SK-N-SH treated with all-trans-retinoic acid at 6 μM for 48 hours (cell line): ENCODE measurements at regions not wholly inside any gene's neighbourhood (a gene's known extent, or its start where the extent isn't known, plus 50 kb on each side); places are given as distances from the start of the nearest gene placed in this dataset.

Source experiments
- ATAC-seq: fragments of 200-7000 bp; cut with Tn5 transposase; 3 replicates; pipeline ENCODE4 v1.9.1; 2020; ENCODE audit warnings: mild to moderate bottlenecking, moderate library complexity
- ARNTL ChIP-seq: fragments of 450-650 bp; formaldehyde crosslinking; IDR thresholded peaks from 2 replicates; pipeline ENCODE4 v1.5.0; 2020; ENCODE audit warnings: low read depth, mild to moderate bottlenecking, moderate library complexity, borderline replicate concordance
- BACH2 ChIP-seq: fragments of 250-450 bp; sonication (Bioruptor Pico); IDR thresholded peaks from 2 replicates; pipeline ENCODE4 v1.9.0; 2021; ENCODE audit warnings: mild to moderate bottlenecking, borderline replicate concordance
- CSDC2 ChIP-seq: fragments of 250-450 bp; sonication (Bioruptor Pico); IDR thresholded peaks from 2 replicates; pipeline ENCODE4 v1.5.0; 2020; ENCODE audit warnings: mild to moderate bottlenecking, moderate library complexity
- ESRRG ChIP-seq: fragments of 250-450 bp; sonication (Bioruptor Pico); IDR thresholded peaks from 2 replicates; pipeline ENCODE4 v1.6.1; 2021; ENCODE audit warnings: mild to moderate bottlenecking
- GLIS3 ChIP-seq: fragments of 250-450 bp; sonication (Bioruptor Pico); IDR thresholded peaks from 2 replicates; pipeline ENCODE4 v1.5.0; 2020; ENCODE audit warnings: mild to moderate bottlenecking, moderate library complexity
- ISL1 ChIP-seq: fragments of 250-450 bp; sonication (Bioruptor Pico); IDR thresholded peaks from 2 replicates; pipeline ENCODE4 v2.1.2; 2022; ENCODE audit warnings: mild to moderate bottlenecking, moderate library complexity
- OSR1 ChIP-seq: fragments of 250-450 bp; sonication (Bioruptor Pico); IDR thresholded peaks from 2 replicates; pipeline ENCODE4 v1.8.0; 2022; ENCODE audit warnings: moderate library complexity, mild to moderate bottlenecking, inconsistent platforms
- PPARA ChIP-seq: fragments of 250-450 bp; sonication (Bioruptor Pico); IDR thresholded peaks from 2 replicates; pipeline ENCODE4 v1.5.0; 2020; ENCODE audit warnings: mild to moderate bottlenecking, borderline replicate concordance
- SNAI2 ChIP-seq: fragments of 250-450 bp; sonication (Bioruptor Pico); IDR thresholded peaks from 2 replicates; pipeline ENCODE4 v1.5.0; 2020; ENCODE audit warnings: mild to moderate bottlenecking, moderate library complexity
- TCF4 ChIP-seq: fragments of 250-450 bp; sonication (Bioruptor Pico); IDR thresholded peaks from 2 replicates; pipeline ENCODE4 v1.8.0; 2021; ENCODE audit warnings: mild to moderate bottlenecking, moderate library complexity, borderline replicate concordance
- TOX ChIP-seq: fragments of 250-450 bp; sonication (Bioruptor Pico); IDR thresholded peaks from 2 replicates; pipeline ENCODE4 v1.8.0; 2021; ENCODE audit warnings: mild to moderate bottlenecking, moderate library complexity, borderline replicate concordance
- ZC3H10 ChIP-seq: fragments of 250-450 bp; sonication (Bioruptor Pico); IDR thresholded peaks from 2 replicates; pipeline ENCODE4 v1.5.1; 2021; ENCODE audit warnings: mild to moderate bottlenecking, moderate library complexity
- ZFP3 ChIP-seq: fragments of 250-450 bp; sonication (Bioruptor Pico); IDR thresholded peaks from 2 replicates; pipeline ENCODE4 v1.5.0; 2020; ENCODE audit warnings: mild to moderate bottlenecking, moderate library complexity
- ZFP30 ChIP-seq: fragments of 450-650 bp; formaldehyde crosslinking; IDR thresholded peaks from 2 replicates; pipeline ENCODE4 v1.5.0; 2022; ENCODE audit warnings: mild to moderate bottlenecking, moderate library complexity
- ZNF565 ChIP-seq: fragments of 450-650 bp; formaldehyde crosslinking; conservative IDR thresholded peaks from 2 replicates; pipeline ENCODE4 v1.5.0; 2020; ENCODE audit warnings: low read depth, mild to moderate bottlenecking, moderate library complexity
- ZNF70 ChIP-seq: fragments of 450-650 bp; formaldehyde crosslinking; IDR thresholded peaks from 2 replicates; pipeline ENCODE4 v1.5.0; 2020; ENCODE audit warnings: mild to moderate bottlenecking, moderate library complexity
- ZNF8 ChIP-seq: fragments of 450-650 bp; formaldehyde crosslinking; IDR thresholded peaks from 2 replicates; pipeline ENCODE4 v1.5.0; 2020; ENCODE audit warnings: mild to moderate bottlenecking, moderate library complexity
- TF ChIP-seq, protein P1 (sequence below): fragments of 250-450 bp; sonication (Bioruptor Pico); IDR thresholded peaks from 2 replicates; pipeline ENCODE4 v1.5.0; 2020; ENCODE audit warnings: mild to moderate bottlenecking, moderate library complexity
- TF ChIP-seq, protein P2 (sequence below): fragments of 250-450 bp; sonication (Bioruptor Pico); IDR thresholded peaks from 2 replicates; pipeline ENCODE4 v1.8.0; 2021; ENCODE audit warnings: low read depth, mild to moderate bottlenecking, moderate library complexity, borderline replicate concordance
- TF ChIP-seq, protein P3 (sequence below): fragments of 250-450 bp; sonication (Bioruptor Pico); IDR thresholded peaks from 2 replicates; pipeline ENCODE4 v1.8.0; 2020; ENCODE audit warnings: mild to moderate bottlenecking, moderate library complexity, borderline replicate concordance
- TF ChIP-seq, protein P4 (sequence below): fragments of 250-450 bp; sonication (Bioruptor Pico); IDR thresholded peaks from 2 replicates; pipeline ENCODE4 v1.5.1; 2020; ENCODE audit warnings: low read depth, mild to moderate bottlenecking, moderate library complexity
- TF ChIP-seq, protein P5 (sequence below): fragments of 250-450 bp; sonication (Bioruptor Pico); IDR thresholded peaks from 2 replicates; pipeline ENCODE4 v1.5.1; 2021; ENCODE audit warnings: mild to moderate bottlenecking, moderate library complexity

DNA sequence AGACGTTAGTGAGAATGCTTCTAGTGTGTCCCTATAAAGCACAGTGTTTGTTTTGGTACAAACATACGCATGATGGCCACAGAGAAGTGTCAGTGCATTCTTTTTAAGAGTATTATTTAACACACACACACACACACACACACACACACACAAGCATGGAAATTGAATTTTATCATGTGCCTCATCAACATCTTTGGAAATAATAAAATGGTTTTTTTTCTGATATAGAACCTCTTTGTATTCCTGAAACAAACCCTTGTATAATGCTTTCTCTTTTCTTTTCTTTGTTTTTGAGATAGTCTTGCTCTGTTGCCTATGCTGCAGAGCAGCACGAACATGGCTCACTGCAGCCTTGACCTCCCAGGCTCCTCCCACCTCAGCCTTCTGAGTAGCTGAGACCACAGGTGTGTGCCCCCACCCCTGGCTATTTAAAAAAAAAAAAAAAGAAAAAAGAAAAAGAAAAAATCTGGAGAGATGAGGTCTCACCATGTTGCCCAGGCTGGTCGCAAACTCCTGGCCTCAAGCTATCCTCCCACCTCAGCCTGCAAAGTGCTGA is 116.2 kb upstream of the SYNDIG1 start:
- ATAC-seq, result no peak
- no peak for TF ChIP-seq TOX (CRISPR knock-in tag)
- TF ChIP-seq, all 23 proteins: peak for 0

DNA sequence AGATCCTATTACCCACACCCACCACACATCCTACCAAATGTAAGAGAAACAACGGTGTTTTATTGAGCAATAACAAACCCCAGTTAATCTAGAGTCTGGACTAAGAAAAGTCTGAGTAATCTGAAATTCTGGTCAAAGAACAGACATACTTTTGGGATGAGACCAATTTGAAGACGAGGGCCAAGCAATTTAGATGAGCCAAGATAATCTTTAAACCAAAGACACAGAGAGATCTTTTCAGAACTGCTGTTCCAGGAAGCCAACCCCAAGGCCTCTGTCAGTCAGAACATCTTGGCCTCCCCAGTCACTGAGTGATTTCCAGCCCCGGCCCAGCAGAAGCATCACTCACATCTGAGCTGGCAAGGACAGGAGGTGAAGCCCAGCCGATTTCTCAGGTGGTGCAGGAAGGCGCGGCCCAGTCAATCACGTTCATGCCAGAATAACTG is 118.5 kb upstream of the SYNDIG1 start:
- no peak for TF ChIP-seq ZNF565 (CRISPR knock-in tag)
- TF ChIP-seq, protein P1, sequence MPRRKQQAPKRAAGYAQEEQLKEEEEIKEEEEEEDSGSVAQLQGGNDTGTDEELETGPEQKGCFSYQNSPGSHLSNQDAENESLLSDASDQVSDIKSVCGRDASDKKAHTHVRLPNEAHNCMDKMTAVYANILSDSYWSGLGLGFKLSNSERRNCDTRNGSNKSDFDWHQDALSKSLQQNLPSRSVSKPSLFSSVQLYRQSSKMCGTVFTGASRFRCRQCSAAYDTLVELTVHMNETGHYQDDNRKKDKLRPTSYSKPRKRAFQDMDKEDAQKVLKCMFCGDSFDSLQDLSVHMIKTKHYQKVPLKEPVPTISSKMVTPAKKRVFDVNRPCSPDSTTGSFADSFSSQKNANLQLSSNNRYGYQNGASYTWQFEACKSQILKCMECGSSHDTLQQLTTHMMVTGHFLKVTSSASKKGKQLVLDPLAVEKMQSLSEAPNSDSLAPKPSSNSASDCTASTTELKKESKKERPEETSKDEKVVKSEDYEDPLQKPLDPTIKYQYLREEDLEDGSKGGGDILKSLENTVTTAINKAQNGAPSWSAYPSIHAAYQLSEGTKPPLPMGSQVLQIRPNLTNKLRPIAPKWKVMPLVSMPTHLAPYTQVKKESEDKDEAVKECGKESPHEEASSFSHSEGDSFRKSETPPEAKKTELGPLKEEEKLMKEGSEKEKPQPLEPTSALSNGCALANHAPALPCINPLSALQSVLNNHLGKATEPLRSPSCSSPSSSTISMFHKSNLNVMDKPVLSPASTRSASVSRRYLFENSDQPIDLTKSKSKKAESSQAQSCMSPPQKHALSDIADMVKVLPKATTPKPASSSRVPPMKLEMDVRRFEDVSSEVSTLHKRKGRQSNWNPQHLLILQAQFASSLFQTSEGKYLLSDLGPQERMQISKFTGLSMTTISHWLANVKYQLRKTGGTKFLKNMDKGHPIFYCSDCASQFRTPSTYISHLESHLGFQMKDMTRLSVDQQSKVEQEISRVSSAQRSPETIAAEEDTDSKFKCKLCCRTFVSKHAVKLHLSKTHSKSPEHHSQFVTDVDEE (CRISPR knock-in tag), result no peak
- TF ChIP-seq ARNTL (CRISPR knock-in tag), result no peak
- TF ChIP-seq ESRRG (CRISPR knock-in tag), result no peak
- no peak for TF ChIP-seq ZFP30 (CRISPR knock-in tag)
- TF ChIP-seq CSDC2 (CRISPR knock-in tag), result no peak
- TF ChIP-seq, protein P2, sequence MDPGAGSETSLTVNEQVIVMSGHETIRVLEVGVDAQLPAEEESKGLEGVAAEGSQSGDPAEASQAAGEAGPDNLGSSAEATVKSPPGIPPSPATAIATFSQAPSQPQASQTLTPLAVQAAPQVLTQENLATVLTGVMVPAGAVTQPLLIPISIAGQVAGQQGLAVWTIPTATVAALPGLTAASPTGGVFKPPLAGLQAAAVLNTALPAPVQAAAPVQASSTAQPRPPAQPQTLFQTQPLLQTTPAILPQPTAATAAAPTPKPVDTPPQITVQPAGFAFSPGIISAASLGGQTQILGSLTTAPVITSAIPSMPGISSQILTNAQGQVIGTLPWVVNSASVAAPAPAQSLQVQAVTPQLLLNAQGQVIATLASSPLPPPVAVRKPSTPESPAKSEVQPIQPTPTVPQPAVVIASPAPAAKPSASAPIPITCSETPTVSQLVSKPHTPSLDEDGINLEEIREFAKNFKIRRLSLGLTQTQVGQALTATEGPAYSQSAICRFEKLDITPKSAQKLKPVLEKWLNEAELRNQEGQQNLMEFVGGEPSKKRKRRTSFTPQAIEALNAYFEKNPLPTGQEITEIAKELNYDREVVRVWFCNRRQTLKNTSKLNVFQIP, result no peak
- TF ChIP-seq, protein P3, sequence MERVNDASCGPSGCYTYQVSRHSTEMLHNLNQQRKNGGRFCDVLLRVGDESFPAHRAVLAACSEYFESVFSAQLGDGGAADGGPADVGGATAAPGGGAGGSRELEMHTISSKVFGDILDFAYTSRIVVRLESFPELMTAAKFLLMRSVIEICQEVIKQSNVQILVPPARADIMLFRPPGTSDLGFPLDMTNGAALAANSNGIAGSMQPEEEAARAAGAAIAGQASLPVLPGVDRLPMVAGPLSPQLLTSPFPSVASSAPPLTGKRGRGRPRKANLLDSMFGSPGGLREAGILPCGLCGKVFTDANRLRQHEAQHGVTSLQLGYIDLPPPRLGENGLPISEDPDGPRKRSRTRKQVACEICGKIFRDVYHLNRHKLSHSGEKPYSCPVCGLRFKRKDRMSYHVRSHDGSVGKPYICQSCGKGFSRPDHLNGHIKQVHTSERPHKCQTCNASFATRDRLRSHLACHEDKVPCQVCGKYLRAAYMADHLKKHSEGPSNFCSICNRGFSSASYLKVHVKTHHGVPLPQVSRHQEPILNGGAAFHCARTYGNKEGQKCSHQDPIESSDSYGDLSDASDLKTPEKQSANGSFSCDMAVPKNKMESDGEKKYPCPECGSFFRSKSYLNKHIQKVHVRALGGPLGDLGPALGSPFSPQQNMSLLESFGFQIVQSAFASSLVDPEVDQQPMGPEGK (CRISPR knock-in tag), result no peak
- TF ChIP-seq BACH2 (CRISPR knock-in tag), result no peak
- no peak for TF ChIP-seq GLIS3 (CRISPR knock-in tag)
- no peak for TF ChIP-seq OSR1 (CRISPR knock-in tag)
- TF ChIP-seq ISL1 (CRISPR knock-in tag), result no peak
- TF ChIP-seq, protein P4, sequence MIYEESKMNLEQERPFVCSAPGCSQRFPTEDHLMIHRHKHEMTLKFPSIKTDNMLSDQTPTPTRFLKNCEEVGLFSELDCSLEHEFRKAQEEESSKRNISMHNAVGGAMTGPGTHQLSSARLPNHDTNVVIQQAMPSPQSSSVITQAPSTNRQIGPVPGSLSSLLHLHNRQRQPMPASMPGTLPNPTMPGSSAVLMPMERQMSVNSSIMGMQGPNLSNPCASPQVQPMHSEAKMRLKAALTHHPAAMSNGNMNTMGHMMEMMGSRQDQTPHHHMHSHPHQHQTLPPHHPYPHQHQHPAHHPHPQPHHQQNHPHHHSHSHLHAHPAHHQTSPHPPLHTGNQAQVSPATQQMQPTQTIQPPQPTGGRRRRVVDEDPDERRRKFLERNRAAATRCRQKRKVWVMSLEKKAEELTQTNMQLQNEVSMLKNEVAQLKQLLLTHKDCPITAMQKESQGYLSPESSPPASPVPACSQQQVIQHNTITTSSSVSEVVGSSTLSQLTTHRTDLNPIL, result no peak
- no peak for TF ChIP-seq ZNF70 (CRISPR knock-in tag)
- TF ChIP-seq ZFP3 (CRISPR knock-in tag), result no peak
- ATAC-seq, result no peak

DNA sequence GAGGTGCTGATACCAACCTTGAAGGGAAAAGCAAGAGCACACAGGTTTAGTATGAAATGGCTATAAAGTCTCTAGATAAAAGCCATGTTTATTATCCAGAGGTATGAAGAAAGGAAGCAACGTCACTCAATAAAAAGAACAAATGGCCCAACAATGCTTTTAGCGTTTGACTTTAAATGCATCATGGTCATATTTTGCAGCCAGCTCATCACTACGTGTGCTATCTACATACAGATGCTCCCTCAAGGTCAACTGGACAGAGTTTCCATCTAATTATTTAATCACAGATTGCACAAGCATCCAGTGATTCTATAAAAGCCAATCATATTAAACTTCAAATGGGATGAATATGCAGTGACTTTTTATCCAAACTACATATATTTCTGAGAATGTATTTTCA is 127.6 kb upstream of the SYNDIG1 start:
- ATAC-seq, result no peak
- TF ChIP-seq TCF4 (CRISPR knock-in tag) (no peak), ZNF8 (no peak), PPARA (CRISPR knock-in tag) (no peak), TOX (CRISPR knock-in tag) (no peak), ZFP3 (CRISPR knock-in tag) (no peak), ISL1 (CRISPR knock-in tag) (no peak), ESRRG (CRISPR knock-in tag) (no peak), ARNTL (CRISPR knock-in tag) (no peak), ZFP30 (CRISPR knock-in tag) (no peak), BACH2 (CRISPR knock-in tag) (no peak), SNAI2 (CRISPR knock-in tag) (no peak), ZC3H10 (no peak), OSR1 (CRISPR knock-in tag) (no peak), CSDC2 (CRISPR knock-in tag) (no peak)
- TF ChIP-seq, protein P1 (CRISPR knock-in tag), result no peak
- TF ChIP-seq, protein P4, result no peak
- TF ChIP-seq, protein P5, sequence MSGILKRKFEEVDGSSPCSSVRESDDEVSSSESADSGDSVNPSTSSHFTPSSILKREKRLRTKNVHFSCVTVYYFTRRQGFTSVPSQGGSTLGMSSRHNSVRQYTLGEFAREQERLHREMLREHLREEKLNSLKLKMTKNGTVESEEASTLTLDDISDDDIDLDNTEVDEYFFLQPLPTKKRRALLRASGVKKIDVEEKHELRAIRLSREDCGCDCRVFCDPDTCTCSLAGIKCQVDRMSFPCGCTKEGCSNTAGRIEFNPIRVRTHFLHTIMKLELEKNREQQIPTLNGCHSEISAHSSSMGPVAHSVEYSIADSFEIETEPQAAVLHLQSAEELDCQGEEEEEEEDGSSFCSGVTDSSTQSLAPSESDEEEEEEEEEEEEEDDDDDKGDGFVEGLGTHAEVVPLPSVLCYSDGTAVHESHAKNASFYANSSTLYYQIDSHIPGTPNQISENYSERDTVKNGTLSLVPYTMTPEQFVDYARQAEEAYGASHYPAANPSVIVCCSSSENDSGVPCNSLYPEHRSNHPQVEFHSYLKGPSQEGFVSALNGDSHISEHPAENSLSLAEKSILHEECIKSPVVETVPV (CRISPR knock-in tag), result no peak
- TF ChIP-seq, protein P2, result no peak
